ENCODE measurements at regions not wholly inside any gene's neighbourhood (a gene's known extent, or its start where the extent isn't known, plus 50 kb on each side); places are given as distances from the start of the nearest gene placed in this dataset.
"Not testable (repeated sequence)": the region's sequence is repeated elsewhere in the genome, so short reads cannot be mapped to it uniquely, and the experiment has no call there.

GRCh38 chr1:149354579-149354978, 120.3 kb upstream of the NBPF19 start:
- H3K36me3 Mint-ChIP-seq (ENCODE audit: low read depth); intact Hi-C loops (cut with micrococcal nuclease); H3K9me3 Mint-ChIP-seq; CTCF ChIA-PET; POLR2A ChIA-PET; H3K4me3 Mint-ChIP-seq; ATAC-seq (ENCODE audit: low read depth); H3K27me3 Mint-ChIP-seq; DNase-seq; H3K27ac Mint-ChIP-seq; H3K4me1 Mint-ChIP-seq: not testable (repeated sequence)

- H3K4me1 Mint-ChIP-seq; ATAC-seq (ENCODE audit: low read depth); H3K36me3 Mint-ChIP-seq (ENCODE audit: low read depth); CTCF ChIA-PET; POLR2A ChIA-PET; intact Hi-C loops (cut with micrococcal nuclease); H3K27ac Mint-ChIP-seq; H3K9me3 Mint-ChIP-seq; H3K27me3 Mint-ChIP-seq; H3K4me3 Mint-ChIP-seq; DNase-seq: not testable (repeated sequence)
Observed at GRCh38 chr1:149355748-149356147, 119.1 kb upstream of the NBPF19 start.

GRCh38 chr1:149356152-149356551, 118.7 kb upstream of the NBPF19 start:
- H3K4me1 Mint-ChIP-seq; CTCF ChIA-PET; ATAC-seq (ENCODE audit: low read depth); intact Hi-C loops (cut with micrococcal nuclease); H3K27ac Mint-ChIP-seq; DNase-seq; H3K4me3 Mint-ChIP-seq; H3K36me3 Mint-ChIP-seq (ENCODE audit: low read depth); H3K27me3 Mint-ChIP-seq; POLR2A ChIA-PET; H3K9me3 Mint-ChIP-seq: not testable (repeated sequence)

- POLR2A ChIA-PET; DNase-seq; H3K27me3 Mint-ChIP-seq; H3K36me3 Mint-ChIP-seq (ENCODE audit: low read depth); H3K4me3 Mint-ChIP-seq; intact Hi-C loops (cut with micrococcal nuclease); ATAC-seq (ENCODE audit: low read depth); H3K27ac Mint-ChIP-seq; H3K4me1 Mint-ChIP-seq; CTCF ChIA-PET; H3K9me3 Mint-ChIP-seq: not testable (repeated sequence)
Observed at GRCh38 chr1:149360351-149360750, 114.5 kb upstream of the NBPF19 start.

GRCh38 chr1:149361310-149361709, 113.5 kb upstream of the NBPF19 start:
- DNase-seq; H3K9me3 Mint-ChIP-seq; ATAC-seq (ENCODE audit: low read depth); H3K36me3 Mint-ChIP-seq (ENCODE audit: low read depth); H3K4me1 Mint-ChIP-seq; CTCF ChIA-PET; intact Hi-C loops (cut with micrococcal nuclease); H3K27me3 Mint-ChIP-seq; H3K27ac Mint-ChIP-seq; H3K4me3 Mint-ChIP-seq; POLR2A ChIA-PET: not testable (repeated sequence)

GRCh38 chr1:149364188-149364981, 110.5 kb upstream of the NBPF19 start:
- H3K4me3 Mint-ChIP-seq; ATAC-seq (ENCODE audit: low read depth); H3K9me3 Mint-ChIP-seq: not testable (repeated sequence)

GRCh38 chr1:149366402-149366801, 108.4 kb upstream of the NBPF19 start:
- H3K27ac Mint-ChIP-seq; CTCF ChIA-PET; H3K27me3 Mint-ChIP-seq; H3K36me3 Mint-ChIP-seq (ENCODE audit: low read depth); intact Hi-C loops (cut with micrococcal nuclease); DNase-seq; H3K9me3 Mint-ChIP-seq; H3K4me1 Mint-ChIP-seq; H3K4me3 Mint-ChIP-seq; POLR2A ChIA-PET: not testable (repeated sequence)
- peak; percentile 64 for ATAC-seq (ENCODE audit: low read depth)

More at GRCh38 chr1:149364188-149364981, 110.5 kb upstream of the NBPF19 start:
- CTCF ChIA-PET; H3K27ac Mint-ChIP-seq; POLR2A ChIA-PET; intact Hi-C loops (cut with micrococcal nuclease); H3K27me3 Mint-ChIP-seq; H3K36me3 Mint-ChIP-seq (ENCODE audit: low read depth); DNase-seq; H3K4me1 Mint-ChIP-seq: not testable (repeated sequence)

- H3K36me3 Mint-ChIP-seq (ENCODE audit: low read depth); H3K27me3 Mint-ChIP-seq; H3K4me1 Mint-ChIP-seq; intact Hi-C loops (cut with micrococcal nuclease); POLR2A ChIA-PET; H3K9me3 Mint-ChIP-seq; H3K4me3 Mint-ChIP-seq; CTCF ChIA-PET; H3K27ac Mint-ChIP-seq; DNase-seq: not testable (repeated sequence)
- ATAC-seq (ENCODE audit: low read depth), result peak; percentile 64
Observed at GRCh38 chr1:149367472-149368044, 107.3 kb upstream of the NBPF19 start.

- CTCF ChIA-PET; POLR2A ChIA-PET; H3K4me3 Mint-ChIP-seq; H3K9me3 Mint-ChIP-seq; intact Hi-C loops (cut with micrococcal nuclease); H3K4me1 Mint-ChIP-seq; H3K27me3 Mint-ChIP-seq; H3K27ac Mint-ChIP-seq; H3K36me3 Mint-ChIP-seq (ENCODE audit: low read depth); DNase-seq; ATAC-seq (ENCODE audit: low read depth): not testable (repeated sequence)
Observed at GRCh38 chr1:149368337-149368736, 106.5 kb upstream of the NBPF19 start.

GRCh38 chr1:149369081-149369480, 105.8 kb upstream of the NBPF19 start:
- H3K27me3 Mint-ChIP-seq; H3K4me1 Mint-ChIP-seq; H3K4me3 Mint-ChIP-seq; POLR2A ChIA-PET; intact Hi-C loops (cut with micrococcal nuclease); H3K9me3 Mint-ChIP-seq; DNase-seq; H3K36me3 Mint-ChIP-seq (ENCODE audit: low read depth); CTCF ChIA-PET; ATAC-seq (ENCODE audit: low read depth); H3K27ac Mint-ChIP-seq: not testable (repeated sequence)

GRCh38 chr1:149371955-149372354, 102.9 kb upstream of the NBPF19 start:
- H3K4me3 Mint-ChIP-seq; H3K27me3 Mint-ChIP-seq; intact Hi-C loops (cut with micrococcal nuclease); CTCF ChIA-PET; DNase-seq; H3K27ac Mint-ChIP-seq; H3K4me1 Mint-ChIP-seq; POLR2A ChIA-PET; H3K36me3 Mint-ChIP-seq (ENCODE audit: low read depth); H3K9me3 Mint-ChIP-seq: not testable (repeated sequence)
- peak; percentile 75 for ATAC-seq (ENCODE audit: low read depth)

- POLR2A ChIA-PET, result not testable (repeated sequence)
Observed at GRCh38 chr1:149378462-149378861, 96.4 kb upstream of the NBPF19 start.

More at GRCh38 chr1:149378462-149378861, 96.4 kb upstream of the NBPF19 start:
- CTCF ChIA-PET; H3K27me3 Mint-ChIP-seq; H3K4me3 Mint-ChIP-seq; H3K36me3 Mint-ChIP-seq (ENCODE audit: low read depth); H3K4me1 Mint-ChIP-seq; intact Hi-C loops (cut with micrococcal nuclease); H3K27ac Mint-ChIP-seq; H3K9me3 Mint-ChIP-seq; DNase-seq; ATAC-seq (ENCODE audit: low read depth): not testable (repeated sequence)

Measured in activated B cell treated with CpG ODN at 0.5 μM for 24 hours (primary cell).